Activated T-cell treated with anti-CD3 and anti-CD28 coated beads, Interleukin-2, amount 50 U/mL, for 24 hours (primary cell): ENCODE measurements at regions not wholly inside any gene's neighbourhood (a gene's known extent, or its start where the extent isn't known, plus 50 kb on each side); places are given as distances from the start of the nearest gene placed in this dataset.

Experiments
- DNase-seq: peaks from one replicate; pipeline ENCODE4 v3.0.0-alpha.2; 2020
- H3K27ac Mint-ChIP-seq: 2 replicates; pipeline ENCODE4 v1.8.0; 2020; ENCODE audit warnings: mild to moderate bottlenecking, mixed read lengths
- H3K27me3 Mint-ChIP-seq: 2 replicates; pipeline ENCODE4 v1.8.0; 2020; ENCODE audit warnings: mixed read lengths
- H3K36me3 Mint-ChIP-seq: 2 replicates; pipeline ENCODE4 v1.8.0; 2020; ENCODE audit warnings: low read depth, mixed read lengths
- H3K4me1 Mint-ChIP-seq: 2 replicates; pipeline ENCODE4 v1.8.0; 2020; ENCODE audit warnings: low read depth, mixed read lengths
- H3K4me3 Mint-ChIP-seq: 2 replicates; pipeline ENCODE4 v1.8.0; 2020; ENCODE audit warnings: mild to moderate bottlenecking, moderate library complexity, mixed read lengths
- H3K9me3 Mint-ChIP-seq: 2 replicates; pipeline ENCODE4 v1.8.0; 2020; ENCODE audit warnings: mixed read lengths

DNA sequence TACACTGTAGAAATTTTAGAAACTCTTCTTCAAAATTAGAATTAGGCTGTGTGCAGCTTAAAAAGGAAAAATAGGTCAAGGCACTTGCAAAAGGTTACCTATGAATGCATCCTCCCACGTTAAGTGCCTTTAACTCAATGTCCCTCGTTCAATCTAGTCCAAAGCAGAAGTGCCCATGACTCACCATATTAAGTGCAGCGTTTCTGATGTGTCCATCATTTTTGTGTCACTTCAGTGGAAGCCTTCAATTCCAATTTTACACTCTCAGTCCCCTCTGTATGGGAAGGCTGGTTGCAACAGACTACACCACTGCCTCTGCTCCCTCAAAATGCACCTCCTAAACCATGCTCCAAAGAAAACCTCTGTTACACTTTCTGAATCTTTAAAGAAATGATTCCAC is 53.4 kb downstream of the FOXB1 start:
- peaks cover 14% of the 10 kb centered on the region for H3K9me3 Mint-ChIP-seq
- no peak overlapping the region for H3K4me3 Mint-ChIP-seq
- H3K27ac Mint-ChIP-seq, result no peak overlapping the region
- H3K36me3 Mint-ChIP-seq, result peaks cover 2% of the 10 kb centered on the region
- no peak for DNase-seq
- H3K4me1 Mint-ChIP-seq, result no peaks in the 10 kb centered on the region
- H3K27me3 Mint-ChIP-seq, result peaks cover 19% of the 10 kb centered on the region

DNA sequence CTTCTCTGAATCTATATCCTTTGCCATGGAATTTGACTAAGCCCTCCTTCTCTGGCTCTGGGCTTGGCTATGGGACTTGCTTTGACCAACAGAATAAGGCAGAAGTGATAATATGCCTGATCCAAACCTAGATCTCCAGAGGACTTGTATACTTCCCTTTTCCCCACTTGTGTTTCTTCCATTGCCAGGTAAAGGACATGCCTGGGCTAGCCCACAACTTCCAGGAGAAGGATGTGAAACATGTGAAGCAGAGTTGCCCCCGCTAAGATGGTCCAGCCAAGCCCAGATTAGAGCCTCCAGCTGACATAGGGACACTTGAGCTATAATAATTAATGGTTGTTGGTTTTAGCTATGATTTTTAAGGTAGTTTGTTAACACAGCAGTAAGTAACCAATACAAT is 55.1 kb downstream of the FOXB1 start:
- Mint-ChIP-seq H3K27ac (no peak overlapping the region), H3K36me3 (peaks cover 2% of the 10 kb centered on the region), H3K4me3 (no peak overlapping the region), H3K4me1 (no peaks in the 10 kb centered on the region), H3K27me3 (peaks cover 20% of the 10 kb centered on the region), H3K9me3 (peaks cover 14% of the 10 kb centered on the region)
- DNase-seq, result no peak

DNA sequence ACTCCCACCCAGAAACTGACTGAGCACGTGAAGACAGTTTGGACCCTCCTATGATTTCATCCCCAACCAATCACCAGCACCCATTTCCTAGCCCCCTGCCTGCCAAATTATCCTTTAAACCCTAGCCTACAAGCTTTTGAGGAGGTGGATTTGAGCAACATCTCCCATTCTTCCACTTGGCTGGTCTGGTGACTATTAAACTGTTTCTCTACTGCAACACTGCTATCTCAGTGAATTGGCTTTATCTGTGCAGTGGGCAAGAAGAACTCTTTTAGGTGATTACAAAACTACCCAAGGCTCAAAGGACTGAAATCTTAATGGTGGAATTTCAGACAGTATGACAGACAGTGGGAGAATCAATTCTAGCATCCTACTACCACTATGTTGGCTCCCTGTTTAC is 57.6 kb downstream of the FOXB1 start:
- DNase-seq, result no peak
- Mint-ChIP-seq H3K36me3 (peaks cover 2% of the 10 kb centered on the region), H3K9me3 (peaks cover 14% of the 10 kb centered on the region), H3K4me1 (no peaks in the 10 kb centered on the region), H3K4me3 (no peak overlapping the region), H3K27ac (no peak overlapping the region), H3K27me3 (peaks cover 25% of the 10 kb centered on the region)

DNA sequence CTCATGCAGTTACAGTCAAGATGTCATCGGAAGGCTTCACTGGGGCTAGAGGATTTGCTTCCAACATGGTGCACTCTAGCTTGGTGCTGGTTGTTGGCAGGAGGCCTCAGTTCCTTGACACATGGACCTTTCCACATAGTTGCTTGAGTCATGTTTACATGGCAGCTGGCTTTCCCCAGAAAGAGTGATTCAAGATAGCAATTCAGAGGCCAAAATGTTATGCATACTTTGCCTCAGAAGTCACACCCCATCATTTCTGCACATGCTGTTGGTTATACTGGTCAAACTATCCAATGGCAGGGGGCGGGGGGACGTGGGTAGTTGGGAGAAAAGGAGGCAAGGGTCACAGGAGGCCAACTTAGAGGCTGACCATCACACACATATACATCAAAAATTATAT is 58.7 kb downstream of the FOXB1 start:
- H3K27me3 Mint-ChIP-seq, result peaks cover 21% of the 10 kb centered on the region
- H3K9me3 Mint-ChIP-seq, result peaks cover 14% of the 10 kb centered on the region

DNA sequence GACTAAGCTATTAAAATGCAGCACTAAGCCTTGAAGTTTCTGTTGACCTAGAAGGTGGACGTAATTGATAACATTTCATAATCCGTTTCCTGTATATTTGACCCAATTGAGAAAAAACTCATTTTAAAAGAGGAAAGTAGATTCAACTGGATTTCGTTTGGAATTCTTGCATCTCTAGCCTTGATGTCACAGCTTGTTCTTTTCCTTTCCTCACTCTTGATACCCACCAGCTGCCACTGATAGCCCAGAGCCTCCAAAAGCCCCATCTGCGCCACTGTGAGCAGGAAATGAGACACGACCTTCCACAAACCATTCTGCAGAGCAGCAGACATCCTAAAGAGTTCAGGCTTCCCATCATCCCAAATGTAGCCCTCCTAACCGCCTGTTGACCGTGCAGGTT is 61.8 kb downstream of the FOXB1 start:
- DNase-seq, result no peak

More for the DNA sequence above, 58.7 kb downstream of the FOXB1 start:
- H3K4me1 Mint-ChIP-seq, result no peaks in the 10 kb centered on the region
- H3K27ac Mint-ChIP-seq, result no peak overlapping the region
- peaks cover 2% of the 10 kb centered on the region for H3K36me3 Mint-ChIP-seq
- H3K4me3 Mint-ChIP-seq, result no peak overlapping the region
- no peak for DNase-seq

DNA sequence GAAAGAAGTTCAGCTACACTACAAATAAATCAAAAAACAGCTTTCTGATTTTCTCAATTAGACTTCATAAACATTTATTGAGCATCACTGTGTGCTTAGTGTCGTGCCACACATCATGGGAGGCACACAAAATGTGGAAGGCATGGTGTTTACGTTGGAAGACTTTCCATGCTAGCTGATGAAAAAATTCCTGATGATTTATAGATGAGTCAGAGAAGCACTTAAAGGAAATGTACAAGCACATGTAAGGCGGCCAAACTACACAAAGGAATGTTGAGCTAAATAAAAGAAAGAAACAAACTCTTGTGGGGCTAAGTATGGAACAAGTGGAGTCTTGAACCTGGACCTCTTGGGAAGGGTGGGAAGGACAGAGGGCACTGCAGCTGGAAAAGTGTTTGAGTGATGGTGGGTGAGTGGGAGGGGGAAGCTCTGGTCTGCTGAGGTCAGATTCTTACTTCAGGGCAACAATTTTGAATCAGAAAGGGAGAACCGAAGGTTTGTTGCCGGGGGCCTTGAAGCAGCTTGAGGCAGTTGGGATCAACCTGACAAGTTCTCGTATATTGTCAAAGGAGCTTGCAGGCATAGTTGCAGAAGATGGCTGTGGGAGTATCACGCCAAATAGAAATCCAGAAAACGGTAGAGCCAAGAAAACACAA is 66.9 kb downstream of the FOXB1 start:
- H3K36me3 Mint-ChIP-seq, result no peaks in the 10 kb centered on the region
- H3K27me3 Mint-ChIP-seq, result peaks cover 10% of the 10 kb centered on the region
- no peak for DNase-seq
- H3K9me3 Mint-ChIP-seq, result peaks cover 2% of the 10 kb centered on the region
- peaks cover 25% of the 10 kb centered on the region for H3K4me1 Mint-ChIP-seq
- H3K27ac Mint-ChIP-seq, result no peak overlapping the region
- no peak overlapping the region for H3K4me3 Mint-ChIP-seq

More for the DNA sequence above, 61.8 kb downstream of the FOXB1 start:
- Mint-ChIP-seq H3K36me3 (peaks cover 2% of the 10 kb centered on the region), H3K27me3 (peaks cover 22% of the 10 kb centered on the region), H3K27ac (no peak overlapping the region), H3K4me1 (no peaks in the 10 kb centered on the region), H3K4me3 (no peak overlapping the region), H3K9me3 (peaks cover 14% of the 10 kb centered on the region)

DNA sequence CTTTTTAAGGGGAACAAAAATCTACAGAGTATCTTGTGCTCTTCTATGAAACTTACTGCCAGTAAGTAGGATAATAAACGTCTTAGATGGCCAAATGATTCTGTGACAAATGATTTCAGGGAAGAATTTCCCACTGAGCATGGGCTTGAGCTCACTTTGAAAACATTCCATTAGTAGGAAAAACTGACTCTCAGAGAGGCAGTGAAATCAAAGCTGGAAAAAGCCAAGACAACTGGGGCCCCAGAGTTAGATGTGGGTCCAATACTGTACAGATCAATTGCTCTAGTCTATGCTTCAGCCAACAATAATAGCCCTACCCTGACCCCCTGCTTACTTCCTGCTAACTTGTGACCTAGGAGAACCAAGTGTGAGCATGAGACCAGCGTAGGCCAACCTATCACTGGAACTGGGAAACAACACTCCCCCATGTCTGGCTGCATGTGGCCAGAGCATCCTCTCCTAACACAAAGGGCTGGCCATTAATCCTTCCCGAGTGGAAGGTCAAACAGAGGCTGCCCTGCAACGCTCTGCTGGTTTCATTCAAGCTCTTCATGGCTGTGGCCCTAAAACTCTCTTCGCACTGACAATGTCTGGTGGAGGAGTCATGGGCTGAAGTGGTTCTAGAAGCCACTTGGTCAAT is 68.8 kb downstream of the FOXB1 start:
- peaks cover 2% of the 10 kb centered on the region for H3K9me3 Mint-ChIP-seq

DNA sequence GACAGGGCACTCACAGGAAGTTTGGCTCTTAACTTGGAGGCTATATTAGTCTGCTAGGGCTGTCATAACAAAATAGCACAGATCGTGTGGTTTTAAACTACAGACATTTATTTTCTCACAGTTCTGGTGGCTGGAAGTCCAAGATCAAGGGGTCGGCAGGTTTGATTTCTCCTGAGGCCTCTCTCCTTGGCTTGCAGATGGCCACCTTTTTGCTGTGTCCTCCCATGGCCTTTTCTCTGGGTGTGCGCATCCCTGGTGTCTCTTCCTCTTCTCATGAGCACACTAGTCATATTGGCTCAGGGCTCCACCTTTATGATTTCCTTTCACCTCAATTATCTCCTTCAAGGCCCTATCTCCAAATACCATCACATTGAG is 69.3 kb downstream of the FOXB1 start:
- H3K27ac Mint-ChIP-seq, result no peak overlapping the region
- no peak for DNase-seq
- H3K36me3 Mint-ChIP-seq, result no peaks in the 10 kb centered on the region
- peaks cover 49% of the 10 kb centered on the region for H3K4me1 Mint-ChIP-seq
- peaks cover 2% of the 10 kb centered on the region for H3K9me3 Mint-ChIP-seq
- H3K4me3 Mint-ChIP-seq, result no peak overlapping the region
- peaks cover 5% of the 10 kb centered on the region for H3K27me3 Mint-ChIP-seq

More for the DNA sequence above, 68.8 kb downstream of the FOXB1 start:
- H3K27ac Mint-ChIP-seq, result no peak overlapping the region
- H3K4me3 Mint-ChIP-seq, result no peak overlapping the region
- peaks cover 7% of the 10 kb centered on the region for H3K27me3 Mint-ChIP-seq
- peaks cover 45% of the 10 kb centered on the region for H3K4me1 Mint-ChIP-seq
- H3K36me3 Mint-ChIP-seq, result no peaks in the 10 kb centered on the region
- DNase-seq, result no peak

DNA sequence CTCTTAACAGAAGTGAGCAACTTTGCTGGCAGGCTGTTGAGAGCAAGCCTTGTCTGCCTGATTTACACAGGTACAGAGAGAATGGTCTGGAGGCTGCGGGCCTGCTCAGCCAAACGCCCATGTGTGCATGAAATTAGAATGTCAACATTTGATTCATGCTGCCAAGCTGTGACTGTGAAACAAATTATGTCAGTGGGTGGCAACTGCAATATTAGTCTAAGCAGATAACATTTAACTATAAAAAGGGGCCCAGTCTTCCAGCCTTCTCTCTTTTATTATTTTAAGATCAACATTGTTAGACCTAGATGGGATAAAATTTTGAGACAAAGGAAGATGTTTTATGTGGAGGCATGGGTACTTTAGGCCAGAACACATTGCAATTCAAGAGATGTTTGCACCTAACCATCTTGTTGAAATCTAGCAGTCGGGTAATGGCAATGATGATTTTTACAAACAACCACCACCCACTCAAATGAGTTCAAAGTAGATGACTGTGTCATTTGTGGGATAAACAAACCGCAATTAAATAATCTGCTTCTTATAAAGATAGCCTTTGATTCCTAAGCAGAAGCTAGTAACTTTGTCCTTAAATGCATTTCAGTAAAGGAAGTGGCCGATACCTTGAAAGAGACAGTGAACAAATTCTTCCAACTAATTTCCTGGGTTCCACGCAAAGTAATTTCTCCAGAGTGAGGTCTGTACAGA is 70.2 kb downstream of the FOXB1 start:
- DNase-seq, result no peak

DNA sequence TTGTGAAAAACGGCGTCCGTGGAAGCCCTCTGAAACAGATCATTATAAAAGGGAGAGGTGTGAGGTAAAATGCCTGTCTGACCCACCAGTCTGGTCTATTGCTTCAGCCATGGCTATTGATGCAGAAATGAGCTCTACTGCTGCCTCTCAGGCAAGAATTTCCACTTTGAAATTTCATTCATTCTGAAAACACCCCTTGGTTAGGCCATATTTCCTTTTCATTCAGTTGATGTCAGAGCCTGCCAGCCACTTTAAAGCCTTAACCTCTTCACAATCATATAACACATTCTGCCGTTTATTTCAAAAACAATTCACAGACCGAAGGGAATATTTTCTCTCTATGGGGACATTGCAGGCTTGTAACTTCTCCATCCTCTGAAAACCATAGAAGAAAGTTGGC is 71.9 kb downstream of the FOXB1 start:
- Mint-ChIP-seq H3K36me3 (no peaks in the 10 kb centered on the region), H3K9me3 (peaks cover 2% of the 10 kb centered on the region), H3K4me3 (no peak overlapping the region), H3K27ac (peak overlapping the region; percentile 38), H3K4me1 (peaks cover 49% of the 10 kb centered on the region), H3K27me3 (peaks cover under 1% of the 10 kb centered on the region)
- DNase-seq, result no peak

More for the DNA sequence above, 70.2 kb downstream of the FOXB1 start:
- Mint-ChIP-seq H3K9me3 (peaks cover 2% of the 10 kb centered on the region), H3K4me1 (peaks cover 49% of the 10 kb centered on the region), H3K4me3 (no peak overlapping the region), H3K27ac (no peak overlapping the region), H3K36me3 (no peaks in the 10 kb centered on the region), H3K27me3 (peaks cover 4% of the 10 kb centered on the region)

DNA sequence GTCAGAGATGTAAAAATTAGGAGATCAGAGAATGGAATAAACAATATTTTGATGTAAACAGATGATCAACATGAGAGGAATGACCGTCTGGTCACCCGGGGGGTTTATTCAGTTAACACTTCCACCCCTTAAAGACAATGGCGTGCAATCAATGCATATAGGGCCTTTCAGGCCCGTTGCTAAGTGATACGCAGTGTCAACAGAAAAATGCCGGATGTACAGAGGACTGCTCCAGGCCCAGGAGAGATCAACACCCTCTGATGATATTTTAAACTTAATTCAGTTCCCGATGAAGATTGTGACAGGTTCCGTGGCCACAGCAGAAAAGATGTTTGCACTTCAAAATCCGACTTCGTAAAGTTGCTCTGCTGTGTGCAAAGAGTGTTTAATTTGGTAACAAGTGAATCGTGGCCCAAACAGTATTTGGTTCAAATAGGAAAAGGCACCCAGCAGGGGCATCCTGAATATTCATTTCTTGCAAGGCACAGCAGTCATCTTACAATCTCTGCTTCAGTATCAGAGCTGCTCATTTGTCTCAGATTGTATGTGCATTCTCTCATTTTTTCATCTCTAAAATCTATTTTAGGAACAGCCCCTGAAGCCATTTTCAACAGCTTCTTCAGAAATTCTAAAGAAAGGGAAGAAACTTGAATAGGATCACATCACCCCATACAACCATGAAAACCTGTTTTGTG is 72.6 kb downstream of the FOXB1 start:
- H3K4me3 Mint-ChIP-seq, result no peak overlapping the region
- no peaks in the 10 kb centered on the region for H3K36me3 Mint-ChIP-seq
- peak overlapping the region; percentile 76 for H3K27ac Mint-ChIP-seq
- H3K4me1 Mint-ChIP-seq, result peaks cover 49% of the 10 kb centered on the region
- H3K9me3 Mint-ChIP-seq, result peaks cover 2% of the 10 kb centered on the region
- H3K27me3 Mint-ChIP-seq, result no peaks in the 10 kb centered on the region
- no peak for DNase-seq

DNA sequence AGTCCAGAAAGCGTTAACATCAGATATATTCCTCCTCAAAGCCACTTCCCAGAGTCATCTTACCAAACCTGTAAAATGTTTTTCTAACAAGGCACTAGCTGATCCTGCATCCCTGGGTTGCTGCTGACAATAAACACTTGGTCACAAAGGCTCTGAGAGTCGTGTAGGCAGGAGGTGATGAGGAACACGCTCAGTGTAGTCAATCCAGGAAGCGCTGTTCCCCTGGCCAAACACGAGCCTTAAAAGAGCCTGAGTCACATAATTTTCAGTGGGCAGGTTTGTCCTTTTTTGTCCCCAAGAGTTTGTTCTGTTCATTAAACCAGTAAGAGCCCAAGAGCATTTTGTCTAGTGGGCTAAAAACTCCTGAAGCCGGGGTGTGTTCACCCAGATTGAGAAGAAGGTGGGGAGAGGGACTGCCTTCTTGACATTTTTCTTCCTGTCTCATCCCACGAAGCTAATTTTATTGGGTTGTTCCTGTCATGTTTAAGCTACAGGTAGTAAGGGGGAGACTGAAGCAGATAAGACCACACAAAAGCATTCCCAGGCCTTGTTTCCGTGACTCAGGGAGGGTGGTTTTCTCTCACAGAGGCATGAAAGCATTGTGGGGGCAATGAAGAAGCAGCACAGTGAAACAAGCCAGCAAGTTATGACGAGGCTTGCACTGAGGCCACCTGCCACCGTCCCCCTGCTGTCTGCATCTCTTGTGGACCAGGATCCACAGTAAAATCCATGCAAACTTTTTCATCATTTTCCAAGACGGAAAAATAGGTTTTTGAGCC is 73.7 kb downstream of the FOXB1 start:
- H3K27me3 Mint-ChIP-seq, result peaks cover 3% of the 10 kb centered on the region
- peaks cover 49% of the 10 kb centered on the region for H3K4me1 Mint-ChIP-seq
- no peaks in the 10 kb centered on the region for H3K36me3 Mint-ChIP-seq
- DNase-seq, result peak; percentile 33
- H3K9me3 Mint-ChIP-seq, result peaks cover 2% of the 10 kb centered on the region
- peak overlapping the region; percentile 24 for H3K4me3 Mint-ChIP-seq
- peak overlapping the region; percentile 76 for H3K27ac Mint-ChIP-seq

DNA sequence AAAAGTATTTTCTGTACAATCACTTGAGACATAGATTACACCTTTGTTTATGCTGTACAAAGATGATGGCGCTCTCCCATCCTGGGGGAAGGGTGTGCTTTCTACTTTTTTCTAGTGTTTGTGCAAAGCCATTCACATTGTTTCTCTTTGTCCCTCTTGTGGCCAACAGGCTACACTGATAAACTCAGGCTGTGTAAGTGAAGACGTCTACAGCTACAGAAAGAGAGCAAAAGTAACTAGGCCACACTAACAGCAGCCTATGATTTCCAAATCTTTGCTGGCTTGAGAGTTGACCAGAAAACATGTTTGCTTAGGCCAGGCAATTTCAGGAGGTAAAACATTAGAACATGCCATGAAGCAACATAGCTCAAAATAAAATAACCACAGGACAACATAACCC is 75.1 kb downstream of the FOXB1 start:
- Mint-ChIP-seq H3K36me3 (no peaks in the 10 kb centered on the region), H3K27me3 (peaks cover 5% of the 10 kb centered on the region), H3K27ac (no peak overlapping the region), H3K4me1 (peaks cover 40% of the 10 kb centered on the region), H3K9me3 (no peaks in the 10 kb centered on the region), H3K4me3 (no peak overlapping the region)
- DNase-seq, result no peak

DNA sequence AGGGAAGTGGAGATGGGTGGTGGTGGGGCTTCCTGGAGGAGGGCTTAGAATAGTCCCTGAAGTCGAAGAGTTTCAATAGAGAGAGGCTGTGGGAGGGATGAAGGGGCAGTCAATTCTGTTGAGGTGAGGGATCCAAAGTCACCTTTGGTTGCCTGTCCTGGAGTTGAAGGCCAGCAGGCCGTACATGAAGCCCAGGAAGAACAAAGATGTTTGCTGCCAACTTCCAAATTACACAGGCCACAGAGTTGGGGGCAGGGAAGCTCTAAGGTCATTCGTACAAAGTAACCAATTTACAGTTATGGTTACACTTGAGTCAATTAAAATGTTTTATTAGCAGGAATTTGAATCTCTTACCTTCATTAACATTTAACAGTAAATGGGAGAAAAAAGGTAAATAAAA is 77.9 kb downstream of the FOXB1 start:
- H3K9me3 Mint-ChIP-seq, result no peaks in the 10 kb centered on the region
- no peak overlapping the region for H3K27ac Mint-ChIP-seq
- no peak for DNase-seq
- H3K4me1 Mint-ChIP-seq, result peaks cover 14% of the 10 kb centered on the region
- no peak overlapping the region for H3K4me3 Mint-ChIP-seq
- H3K36me3 Mint-ChIP-seq, result no peaks in the 10 kb centered on the region
- H3K27me3 Mint-ChIP-seq, result peaks cover 5% of the 10 kb centered on the region
